ENCODE measurements at regions not wholly inside any gene's neighbourhood (a gene's known extent, or its start where the extent isn't known, plus 50 kb on each side); places are given as distances from the start of the nearest gene placed in this dataset.

GRCh38 chrX:79572566-79572965, 205.4 kb upstream of the ITM2A start:
- H3K36me3 ChIP-seq (ENCODE audit: control insufficient read depth, insufficient read depth, low read length), result no peaks in the 10 kb centered on the region
- no peak overlapping the region for H3K4me3 ChIP-seq (ENCODE audit: low read depth, low read length)
- H3K4me1 ChIP-seq (ENCODE audit: control insufficient read depth, insufficient read depth, low read length), result no peaks in the 10 kb centered on the region
- no peak overlapping the region for H3K9ac ChIP-seq (ENCODE audit: low read length)
- H3K27ac ChIP-seq (ENCODE audit: low read depth, low read length), result no peak overlapping the region
- no peaks in the 10 kb centered on the region for H3K27me3 ChIP-seq (ENCODE audit: control insufficient read depth, insufficient read depth, low read length)
- H3K9me3 ChIP-seq (ENCODE audit: control insufficient read depth, insufficient read depth, low read depth, low read length), result peaks cover 10% of the 10 kb centered on the region; the same call in 1 of the 2 replicates

- no peak overlapping the region for H3K4me3 ChIP-seq (ENCODE audit: low read depth, low read length)
- H3K4me1 ChIP-seq (ENCODE audit: control insufficient read depth, insufficient read depth, low read length), result no peaks in the 10 kb centered on the region
- H3K27me3 ChIP-seq (ENCODE audit: control insufficient read depth, insufficient read depth, low read length), result no peaks in the 10 kb centered on the region
- no peak overlapping the region for H3K9ac ChIP-seq (ENCODE audit: low read length)
- H3K9me3 ChIP-seq (ENCODE audit: control insufficient read depth, insufficient read depth, low read depth, low read length), result peaks cover 10% of the 10 kb centered on the region; the same call in 1 of the 2 replicates
- no peak overlapping the region for H3K27ac ChIP-seq (ENCODE audit: low read depth, low read length)
- H3K36me3 ChIP-seq (ENCODE audit: control insufficient read depth, insufficient read depth, low read length), result no peaks in the 10 kb centered on the region
Measured at GRCh38 chrX:79570524-79571240, 203.5 kb upstream of the ITM2A start.

DNA sequence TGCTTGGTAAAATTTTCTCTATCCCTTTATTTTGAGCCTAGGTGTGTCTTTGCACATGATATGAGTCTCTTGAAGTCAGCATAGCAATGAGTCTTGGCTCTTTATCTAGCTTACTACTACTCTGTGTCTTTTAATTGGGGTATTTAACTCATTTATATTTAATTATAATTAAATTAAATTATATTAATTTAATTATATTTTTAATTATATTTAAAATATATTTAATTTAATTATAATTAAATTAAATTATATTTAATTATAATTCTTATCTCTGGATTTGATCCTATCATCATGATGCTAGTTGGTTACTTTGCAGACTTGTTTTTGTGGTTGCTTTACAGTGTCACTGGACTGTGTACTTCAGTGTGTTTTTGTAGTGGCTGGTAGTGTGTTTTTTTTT, 201.2 kb upstream of the ITM2A start:
- H3K27ac ChIP-seq (ENCODE audit: low read depth, low read length), result no peak overlapping the region
- no peaks in the 10 kb centered on the region for H3K4me1 ChIP-seq (ENCODE audit: control insufficient read depth, insufficient read depth, low read length)
- no peaks in the 10 kb centered on the region for H3K36me3 ChIP-seq (ENCODE audit: control insufficient read depth, insufficient read depth, low read length)
- H3K9ac ChIP-seq (ENCODE audit: low read length), result no peak overlapping the region
- peaks cover 18% of the 10 kb centered on the region; the same call in 1 of the 2 replicates for H3K9me3 ChIP-seq (ENCODE audit: control insufficient read depth, insufficient read depth, low read depth, low read length)
- no peaks in the 10 kb centered on the region for H3K27me3 ChIP-seq (ENCODE audit: control insufficient read depth, insufficient read depth, low read length)
- no peak overlapping the region for H3K4me3 ChIP-seq (ENCODE audit: low read depth, low read length)

DNA sequence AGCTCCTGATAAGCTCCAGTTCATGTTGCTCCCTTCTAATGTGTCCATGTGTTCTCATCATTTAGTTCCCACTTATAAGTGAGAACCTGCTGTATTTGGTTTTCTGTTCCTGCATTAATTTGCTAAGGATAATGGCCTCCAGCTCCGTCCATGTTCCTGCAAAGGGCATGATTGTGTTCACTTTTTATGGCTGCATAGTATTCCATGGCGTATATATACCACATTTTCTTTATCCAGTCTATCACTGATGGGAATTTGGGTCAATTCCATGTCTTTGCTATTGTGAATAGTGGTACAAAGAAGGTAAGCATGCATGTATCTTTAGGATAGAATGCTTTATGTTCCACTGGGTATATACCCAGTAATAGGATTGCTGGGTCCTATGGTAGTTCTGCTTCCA, 197.2 kb upstream of the ITM2A start:
- Histone ChIP-seq H3K36me3 (ENCODE audit: control insufficient read depth, insufficient read depth, low read length) (no peaks in the 10 kb centered on the region), H3K27ac (ENCODE audit: low read depth, low read length) (no peak overlapping the region), H3K9ac (ENCODE audit: low read length) (no peak overlapping the region), H3K9me3 (ENCODE audit: control insufficient read depth, insufficient read depth, low read depth, low read length) (peaks cover 11% of the 10 kb centered on the region; the same call in 1 of the 2 replicates), H3K4me1 (ENCODE audit: control insufficient read depth, insufficient read depth, low read length) (no peaks in the 10 kb centered on the region), H3K4me3 (ENCODE audit: low read depth, low read length) (no peak overlapping the region), H3K27me3 (ENCODE audit: control insufficient read depth, insufficient read depth, low read length) (no peaks in the 10 kb centered on the region)

- Histone ChIP-seq H3K9me3 (ENCODE audit: control insufficient read depth, insufficient read depth, low read depth, low read length) (peaks cover 16% of the 10 kb centered on the region), H3K36me3 (ENCODE audit: control insufficient read depth, insufficient read depth, low read length) (no peaks in the 10 kb centered on the region), H3K4me1 (ENCODE audit: control insufficient read depth, insufficient read depth, low read length) (no peaks in the 10 kb centered on the region)
Measured at GRCh38 chrX:79559290-79559689, 192.2 kb upstream of the ITM2A start.

DNA sequence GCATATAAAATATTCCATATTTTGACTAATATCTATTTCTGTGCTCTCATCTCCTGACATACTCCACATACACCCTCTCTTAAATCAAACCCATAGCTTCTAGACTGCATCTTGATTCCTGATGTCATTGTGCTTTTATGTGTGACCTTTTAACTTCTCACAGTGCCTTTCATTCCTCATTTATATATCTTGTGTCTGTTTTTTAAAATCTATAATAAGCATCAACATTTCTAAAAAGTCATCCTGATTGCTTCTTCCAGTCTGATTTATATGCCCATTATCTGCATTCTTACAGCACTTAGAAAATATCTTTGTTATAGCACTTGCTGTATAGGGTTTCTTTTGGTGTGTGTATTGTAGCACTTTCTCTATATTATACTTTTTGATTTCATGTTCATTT, 190.1 kb upstream of the ITM2A start:
- Histone ChIP-seq H3K9me3 (ENCODE audit: control insufficient read depth, insufficient read depth, low read depth, low read length) (peaks cover 11% of the 10 kb centered on the region), H3K27ac (ENCODE audit: low read depth, low read length) (no peak overlapping the region), H3K4me3 (ENCODE audit: low read depth, low read length) (no peak overlapping the region), H3K4me1 (ENCODE audit: control insufficient read depth, insufficient read depth, low read length) (no peaks in the 10 kb centered on the region), H3K27me3 (ENCODE audit: control insufficient read depth, insufficient read depth, low read length) (no peaks in the 10 kb centered on the region), H3K9ac (ENCODE audit: low read length) (no peak overlapping the region), H3K36me3 (ENCODE audit: control insufficient read depth, insufficient read depth, low read length) (no peaks in the 10 kb centered on the region)

More at GRCh38 chrX:79559290-79559689, 192.2 kb upstream of the ITM2A start:
- Histone ChIP-seq H3K4me3 (ENCODE audit: low read depth, low read length) (no peak overlapping the region), H3K27ac (ENCODE audit: low read depth, low read length) (no peak overlapping the region), H3K9ac (ENCODE audit: low read length) (no peak overlapping the region), H3K27me3 (ENCODE audit: control insufficient read depth, insufficient read depth, low read length) (no peaks in the 10 kb centered on the region)

- H3K4me3 ChIP-seq (ENCODE audit: low read depth, low read length), result no peak overlapping the region
- no peaks in the 10 kb centered on the region for H3K4me1 ChIP-seq (ENCODE audit: control insufficient read depth, insufficient read depth, low read length)
- peaks cover 11% of the 10 kb centered on the region for H3K9me3 ChIP-seq (ENCODE audit: control insufficient read depth, insufficient read depth, low read depth, low read length)
- H3K27ac ChIP-seq (ENCODE audit: low read depth, low read length), result no peak overlapping the region
- no peaks in the 10 kb centered on the region for H3K27me3 ChIP-seq (ENCODE audit: control insufficient read depth, insufficient read depth, low read length)
- no peaks in the 10 kb centered on the region for H3K36me3 ChIP-seq (ENCODE audit: control insufficient read depth, insufficient read depth, low read length)
- no peak overlapping the region for H3K9ac ChIP-seq (ENCODE audit: low read length)
Measured at GRCh38 chrX:79556800-79557199, 189.7 kb upstream of the ITM2A start.

- Histone ChIP-seq H3K4me1 (ENCODE audit: control insufficient read depth, insufficient read depth, low read length) (no peaks in the 10 kb centered on the region), H3K27me3 (ENCODE audit: control insufficient read depth, insufficient read depth, low read length) (no peaks in the 10 kb centered on the region), H3K4me3 (ENCODE audit: low read depth, low read length) (no peak overlapping the region), H3K27ac (ENCODE audit: low read depth, low read length) (no peak overlapping the region), H3K9ac (ENCODE audit: low read length) (no peak overlapping the region), H3K9me3 (ENCODE audit: control insufficient read depth, insufficient read depth, low read depth, low read length) (peaks cover 32% of the 10 kb centered on the region), H3K36me3 (ENCODE audit: control insufficient read depth, insufficient read depth, low read length) (no peaks in the 10 kb centered on the region)
Measured at GRCh38 chrX:79530310-79531108, 163.4 kb upstream of the ITM2A start.

DNA sequence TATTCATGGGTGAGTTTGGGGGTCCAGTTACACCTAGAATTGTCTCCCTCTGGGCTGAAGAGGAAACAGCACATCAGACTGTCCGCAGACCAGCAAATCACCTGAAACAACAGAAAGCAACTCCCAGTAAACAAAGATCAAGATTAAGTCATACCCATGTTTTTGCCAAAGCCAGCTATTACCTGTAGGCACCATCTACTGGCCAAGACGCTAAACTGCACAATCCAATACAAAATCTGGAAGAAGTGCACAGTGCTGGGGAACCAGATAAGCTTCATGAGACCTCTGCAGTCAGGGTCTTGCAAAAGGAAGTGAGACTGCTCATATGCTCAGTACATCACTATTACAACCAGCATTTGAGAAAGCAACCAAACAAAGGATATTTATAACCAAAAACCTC, 157.5 kb upstream of the ITM2A start:
- Histone ChIP-seq H3K4me1 (ENCODE audit: control insufficient read depth, insufficient read depth, low read length) (no peaks in the 10 kb centered on the region), H3K9ac (ENCODE audit: low read length) (no peak overlapping the region), H3K27me3 (ENCODE audit: control insufficient read depth, insufficient read depth, low read length) (no peaks in the 10 kb centered on the region)

DNA sequence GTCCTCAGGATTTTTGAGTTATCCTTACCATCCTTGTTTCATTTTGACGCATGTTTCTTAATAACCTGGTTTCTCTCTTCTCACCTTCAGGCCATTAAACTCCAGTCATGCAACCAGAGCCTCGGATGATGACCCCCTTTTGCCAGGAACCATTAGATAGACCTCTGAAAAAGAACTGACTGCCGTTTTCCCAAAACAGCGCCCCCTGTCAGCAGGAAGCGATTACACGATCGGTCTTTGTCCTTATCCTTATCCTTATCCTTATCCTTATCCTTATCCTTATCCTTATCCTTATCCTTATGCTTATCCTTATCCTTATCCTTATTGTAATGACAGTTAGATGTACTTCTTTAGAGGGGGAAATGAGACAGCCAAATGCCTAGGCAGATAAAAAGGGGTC, 148.4 kb upstream of the ITM2A start:
- no peak overlapping the region for H3K4me3 ChIP-seq (ENCODE audit: low read depth, low read length)
- H3K27ac ChIP-seq (ENCODE audit: low read depth, low read length), result no peak overlapping the region
- peaks cover 5% of the 10 kb centered on the region; the same call in 1 of the 2 replicates for H3K9me3 ChIP-seq (ENCODE audit: control insufficient read depth, insufficient read depth, low read depth, low read length)
- no peaks in the 10 kb centered on the region for H3K4me1 ChIP-seq (ENCODE audit: control insufficient read depth, insufficient read depth, low read length)
- no peaks in the 10 kb centered on the region; the same call in 1 of the 2 replicates for H3K27me3 ChIP-seq (ENCODE audit: control insufficient read depth, insufficient read depth, low read length)
- H3K9ac ChIP-seq (ENCODE audit: low read length), result peak overlapping the region; percentile 55
- no peaks in the 10 kb centered on the region for H3K36me3 ChIP-seq (ENCODE audit: control insufficient read depth, insufficient read depth, low read length)

More for the DNA sequence above, 157.5 kb upstream of the ITM2A start:
- Histone ChIP-seq H3K9me3 (ENCODE audit: control insufficient read depth, insufficient read depth, low read depth, low read length) (peaks cover 6% of the 10 kb centered on the region), H3K27ac (ENCODE audit: low read depth, low read length) (no peak overlapping the region), H3K36me3 (ENCODE audit: control insufficient read depth, insufficient read depth, low read length) (no peaks in the 10 kb centered on the region), H3K4me3 (ENCODE audit: low read depth, low read length) (no peak overlapping the region)

- Histone ChIP-seq H3K4me1 (ENCODE audit: control insufficient read depth, insufficient read depth, low read length) (no peaks in the 10 kb centered on the region), H3K27me3 (ENCODE audit: control insufficient read depth, insufficient read depth, low read length) (no peaks in the 10 kb centered on the region), H3K9me3 (ENCODE audit: control insufficient read depth, insufficient read depth, low read depth, low read length) (peaks cover 7% of the 10 kb centered on the region; the same call in 1 of the 2 replicates), H3K27ac (ENCODE audit: low read depth, low read length) (no peak overlapping the region), H3K4me3 (ENCODE audit: low read depth, low read length) (no peak overlapping the region), H3K36me3 (ENCODE audit: control insufficient read depth, insufficient read depth, low read length) (no peaks in the 10 kb centered on the region), H3K9ac (ENCODE audit: low read length) (no peak overlapping the region)
Measured at GRCh38 chrX:79511799-79512198, 144.7 kb upstream of the ITM2A start.

All from HUES6 (cell line).